HUES48 (cell line): ENCODE measurements at regions not wholly inside any gene's neighbourhood (a gene's known extent, or its start where the extent isn't known, plus 50 kb on each side); places are given as distances from the start of the nearest gene placed in this dataset.
"Not testable (repeated sequence)": the region's sequence is repeated elsewhere in the genome, so short reads cannot be mapped to it uniquely, and the experiment has no call there.

Experiments used
- H3K27ac ChIP-seq: one replicate; pipeline ENCODE4 v1.7.0; 2013; ENCODE audit warnings: low read depth, low read length, inconsistent platforms
- H3K27me3 ChIP-seq: 2 replicates; pipeline ENCODE4 v1.6.1; 2013; ENCODE audit warnings: mild to moderate bottlenecking, low read length; ENCODE audit not compliant: control insufficient read depth, insufficient read depth
- H3K36me3 ChIP-seq: 2 replicates; pipeline ENCODE4 v1.6.1; 2013; ENCODE audit warnings: low read length; ENCODE audit not compliant: control insufficient read depth, insufficient read depth
- H3K4me1 ChIP-seq: 2 replicates; pipeline ENCODE4 v1.6.1; 2013; ENCODE audit warnings: mild to moderate bottlenecking, low read length; ENCODE audit not compliant: control insufficient read depth, insufficient read depth
- H3K4me3 ChIP-seq: 2 replicates; pipeline ENCODE4 v1.5.1; 2013; ENCODE audit warnings: mild to moderate bottlenecking, low read depth, low read length
- H3K9ac ChIP-seq: 2 replicates; pipeline ENCODE4 v1.6.1; 2013; ENCODE audit warnings: mild to moderate bottlenecking, low read depth, low read length, moderate library complexity
- H3K9me3 ChIP-seq: 2 replicates; pipeline ENCODE4 v1.6.1; 2013; ENCODE audit warnings: low read length; ENCODE audit not compliant: control insufficient read depth, insufficient read depth

- H3K9me3 ChIP-seq: no peaks in the 10 kb centered on the region
- no peak overlapping the region for H3K27ac ChIP-seq
- peaks cover 7% of the 10 kb centered on the region; the same call in 1 of the 2 replicates for H3K4me1 ChIP-seq
- no peak overlapping the region for H3K9ac ChIP-seq
- no peak overlapping the region for H3K4me3 ChIP-seq
- no peaks in the 10 kb centered on the region for H3K27me3 ChIP-seq
- H3K36me3 ChIP-seq: no peaks in the 10 kb centered on the region
Measured at GRCh38 chr11:134497586-134497985, 85.5 kb upstream of the B3GAT1 start.

- H3K9me3 ChIP-seq, H3K4me3 ChIP-seq, H3K27ac ChIP-seq, H3K4me1 ChIP-seq, H3K27me3 ChIP-seq, H3K36me3 ChIP-seq, H3K9ac ChIP-seq: not testable (repeated sequence)
Measured at GRCh38 chr11:134496058-134496457, 84.0 kb upstream of the B3GAT1 start.

- not testable (repeated sequence) for H3K4me1 ChIP-seq, H3K27me3 ChIP-seq, H3K27ac ChIP-seq, H3K36me3 ChIP-seq, H3K9me3 ChIP-seq, H3K9ac ChIP-seq, H3K4me3 ChIP-seq
Measured at GRCh38 chr11:134494395-134494794, 82.4 kb upstream of the B3GAT1 start.

- H3K4me1 ChIP-seq, H3K9ac ChIP-seq, H3K36me3 ChIP-seq, H3K4me3 ChIP-seq, H3K9me3 ChIP-seq, H3K27me3 ChIP-seq, H3K27ac ChIP-seq: not testable (repeated sequence)
Measured at GRCh38 chr11:134492411-134492810, 80.4 kb upstream of the B3GAT1 start.

GRCh38 chr11:134489728-134490127 lies 77.7 kb upstream of the B3GAT1 start:
- H3K27ac ChIP-seq: no peak overlapping the region
- H3K4me1 ChIP-seq: no peaks in the 10 kb centered on the region
- no peaks in the 10 kb centered on the region for H3K27me3 ChIP-seq
- H3K9me3 ChIP-seq: no peaks in the 10 kb centered on the region
- H3K36me3 ChIP-seq: no peaks in the 10 kb centered on the region
- no peak overlapping the region for H3K4me3 ChIP-seq
- H3K9ac ChIP-seq: no peak overlapping the region

- Histone ChIP-seq H3K4me1 (no peaks in the 10 kb centered on the region), H3K4me3 (no peak overlapping the region), H3K9ac (no peak overlapping the region), H3K36me3 (no peaks in the 10 kb centered on the region), H3K27me3 (no peaks in the 10 kb centered on the region), H3K27ac (no peak overlapping the region), H3K9me3 (no peaks in the 10 kb centered on the region)
Measured at GRCh38 chr11:134488913-134489312, 76.9 kb upstream of the B3GAT1 start.

GRCh38 chr11:134488512-134488911 lies 76.5 kb upstream of the B3GAT1 start:
- Histone ChIP-seq H3K4me1 (no peaks in the 10 kb centered on the region), H3K27ac (no peak overlapping the region), H3K27me3 (no peaks in the 10 kb centered on the region), H3K9me3 (no peaks in the 10 kb centered on the region), H3K4me3 (no peak overlapping the region), H3K36me3 (no peaks in the 10 kb centered on the region), H3K9ac (no peak overlapping the region)

- Histone ChIP-seq H3K4me3 (no peak overlapping the region), H3K27ac (no peak overlapping the region), H3K36me3 (no peaks in the 10 kb centered on the region), H3K27me3 (no peaks in the 10 kb centered on the region), H3K4me1 (no peaks in the 10 kb centered on the region), H3K9me3 (no peaks in the 10 kb centered on the region), H3K9ac (no peak overlapping the region)
Measured at GRCh38 chr11:134487696-134488095, 75.7 kb upstream of the B3GAT1 start.

GRCh38 chr11:134486704-134487103 lies 74.7 kb upstream of the B3GAT1 start:
- H3K4me1 ChIP-seq: no peaks in the 10 kb centered on the region
- no peaks in the 10 kb centered on the region for H3K36me3 ChIP-seq
- H3K9me3 ChIP-seq: no peaks in the 10 kb centered on the region
- H3K27me3 ChIP-seq: no peaks in the 10 kb centered on the region
- no peak overlapping the region for H3K27ac ChIP-seq
- H3K4me3 ChIP-seq: no peak overlapping the region
- H3K9ac ChIP-seq: no peak overlapping the region

- Histone ChIP-seq H3K36me3 (no peaks in the 10 kb centered on the region), H3K9ac (no peak overlapping the region), H3K27ac (no peak overlapping the region), H3K27me3 (no peaks in the 10 kb centered on the region), H3K9me3 (no peaks in the 10 kb centered on the region), H3K4me1 (no peaks in the 10 kb centered on the region), H3K4me3 (no peak overlapping the region)
Measured at GRCh38 chr11:134486106-134486505, 74.1 kb upstream of the B3GAT1 start.

GRCh38 chr11:134485316-134485715 lies 73.3 kb upstream of the B3GAT1 start:
- Histone ChIP-seq H3K4me1 (no peaks in the 10 kb centered on the region), H3K27me3 (no peaks in the 10 kb centered on the region), H3K36me3 (no peaks in the 10 kb centered on the region), H3K9ac (no peak overlapping the region), H3K27ac (no peak overlapping the region), H3K4me3 (no peak overlapping the region), H3K9me3 (no peaks in the 10 kb centered on the region)

- Histone ChIP-seq H3K27me3 (no peaks in the 10 kb centered on the region), H3K4me1 (no peaks in the 10 kb centered on the region; the same call in 1 of the 2 replicates), H3K4me3 (no peak overlapping the region), H3K27ac (no peak overlapping the region), H3K9ac (no peak overlapping the region), H3K9me3 (no peaks in the 10 kb centered on the region), H3K36me3 (no peaks in the 10 kb centered on the region)
Measured at GRCh38 chr11:134483857-134484256, 71.8 kb upstream of the B3GAT1 start.
